ENCODE measurements at regions not wholly inside any gene's neighbourhood (a gene's known extent, or its start where the extent isn't known, plus 50 kb on each side); places are given as distances from the start of the nearest gene placed in this dataset.

- no peak overlapping the region for H3K4me3 ChIP-seq (ENCODE audit: low read depth, low read length)
- DNase-seq (ENCODE audit: low read depth): no peak
- TF ChIP-seq CTCF (IDR thresholded peaks at IDR 0.05; ENCODE audit: insufficient read depth, low read length): no peak
Observed at GRCh38 chr4:179225594-179225993, 1783.4 kb upstream of the AGA start.

- no peak for DNase-seq (ENCODE audit: low read depth)
- no peak overlapping the region for H3K4me3 ChIP-seq (ENCODE audit: low read depth, low read length)
- no peak for TF ChIP-seq CTCF (IDR thresholded peaks at IDR 0.05; ENCODE audit: insufficient read depth, low read length)
Observed at GRCh38 chr4:179248821-179249220, 1806.6 kb upstream of the AGA start.

- TF ChIP-seq CTCF (IDR thresholded peaks at IDR 0.05; ENCODE audit: insufficient read depth, low read length): no peak
- DNase-seq (ENCODE audit: low read depth): no peak
- no peak overlapping the region for H3K4me3 ChIP-seq (ENCODE audit: low read depth, low read length)
Observed at GRCh38 chr4:179268791-179269190, 1826.6 kb upstream of the AGA start.

GRCh38 chr4:179272282-179272681, 1830.0 kb upstream of the AGA start:
- no peak for TF ChIP-seq CTCF (IDR thresholded peaks at IDR 0.05; ENCODE audit: insufficient read depth, low read length)
- no peak overlapping the region for H3K4me3 ChIP-seq (ENCODE audit: low read depth, low read length)
- no peak for DNase-seq (ENCODE audit: low read depth)

GRCh38 chr4:179278647-179279046, 1836.4 kb upstream of the AGA start:
- TF ChIP-seq CTCF (IDR thresholded peaks at IDR 0.05; ENCODE audit: insufficient read depth, low read length): no peak
- DNase-seq (ENCODE audit: low read depth): no peak
- no peak overlapping the region for H3K4me3 ChIP-seq (ENCODE audit: low read depth, low read length)

GRCh38 chr4:179285696-179286095, 1843.5 kb upstream of the AGA start:
- no peak overlapping the region for H3K4me3 ChIP-seq (ENCODE audit: low read depth, low read length)
- no peak for DNase-seq (ENCODE audit: low read depth)
- TF ChIP-seq CTCF (IDR thresholded peaks at IDR 0.05; ENCODE audit: insufficient read depth, low read length): no peak

GRCh38 chr4:179291657-179292056, 1849.4 kb upstream of the AGA start:
- TF ChIP-seq CTCF (IDR thresholded peaks at IDR 0.05; ENCODE audit: insufficient read depth, low read length): no peak

More at GRCh38 chr4:179291657-179292056, 1849.4 kb upstream of the AGA start:
- no peak overlapping the region for H3K4me3 ChIP-seq (ENCODE audit: low read depth, low read length)
- no peak for DNase-seq (ENCODE audit: low read depth)
